Endometrial microvascular endothelial cells (primary cell): ENCODE measurements at regions not wholly inside any gene's neighbourhood (a gene's known extent, or its start where the extent isn't known, plus 50 kb on each side); places are given as distances from the start of the nearest gene placed in this dataset.

Experiments
- in situ Hi-C: cut with HindIII; loops from 2 replicates; pipeline ENCODE4 v1.10.0; 2017; ENCODE audit warnings: low sequenced_read_pairs, low pct_unique_long_range_greater_than_20kb; ENCODE audit errors: inconsistent ontology term

DNA sequence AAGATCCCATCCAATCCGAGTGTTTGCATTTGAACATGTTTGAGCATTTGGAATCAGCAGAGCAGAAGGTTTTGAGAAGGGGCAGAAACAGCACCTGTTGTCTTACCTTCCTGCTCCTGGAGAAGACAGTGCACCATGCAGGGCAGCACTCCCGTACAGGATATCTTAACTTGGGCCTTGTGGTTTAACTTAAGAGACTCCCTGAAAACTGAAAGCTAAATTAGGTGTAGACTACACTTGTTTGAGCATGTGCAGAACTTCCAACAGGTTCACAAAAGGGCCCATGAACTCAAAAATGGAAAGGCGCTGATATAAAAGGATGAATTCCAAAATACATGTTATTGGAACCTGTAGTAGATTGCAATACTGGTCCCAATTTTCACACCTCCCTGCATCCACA is 175.4 kb upstream of the PRICKLE2 start:
- in situ Hi-C loops, result no loop called here

DNA sequence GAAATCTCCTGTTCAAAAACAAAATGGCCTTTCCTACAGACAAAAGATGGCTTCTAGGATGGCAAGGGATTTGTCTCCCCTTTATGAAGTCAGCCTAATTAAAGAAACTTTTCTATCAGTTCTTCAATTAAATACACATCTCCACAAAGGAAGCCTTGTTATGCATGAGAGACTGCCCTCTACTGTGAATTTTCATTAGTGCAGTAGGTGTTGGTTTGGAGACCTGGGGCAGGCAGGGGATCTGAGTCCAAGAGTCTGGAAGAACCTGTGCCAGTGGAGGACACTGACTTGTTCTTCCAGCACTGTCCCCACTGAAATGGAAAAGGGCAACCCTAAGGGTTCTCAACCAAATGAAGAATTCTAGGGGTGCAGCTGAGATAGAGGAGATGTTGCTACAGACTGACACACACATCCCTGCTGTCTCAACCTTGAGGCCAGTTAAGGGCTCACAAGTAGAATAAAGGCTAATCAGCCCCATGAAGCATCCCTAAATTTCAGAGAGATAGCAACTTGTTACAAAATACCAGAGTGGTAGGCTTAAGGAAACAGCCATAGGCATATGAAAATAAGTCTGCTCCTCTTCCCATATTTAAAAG is 174.0 kb upstream of the PRICKLE2 start:
- in situ Hi-C loops, result no loop called here

DNA sequence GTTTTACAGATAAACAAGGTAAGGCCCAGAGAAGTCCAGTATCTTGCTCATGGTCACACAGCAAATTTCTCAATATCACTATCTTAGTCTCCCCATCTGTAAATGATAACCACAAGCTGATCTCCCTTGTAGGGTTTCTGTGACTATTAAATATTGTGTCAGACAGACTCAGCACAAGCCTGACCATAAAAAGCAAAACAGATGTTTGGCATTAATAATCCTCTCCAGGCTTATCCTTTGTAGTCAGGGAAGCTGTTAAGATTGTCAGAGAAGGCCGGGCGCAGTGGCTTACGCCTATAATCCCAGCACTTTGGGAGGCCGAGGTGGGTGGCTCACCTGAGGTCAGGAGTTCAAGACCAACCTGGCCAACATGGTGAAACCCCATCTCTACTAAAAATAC is 173.2 kb upstream of the PRICKLE2 start:
- in situ Hi-C loops, result no loop called here

DNA sequence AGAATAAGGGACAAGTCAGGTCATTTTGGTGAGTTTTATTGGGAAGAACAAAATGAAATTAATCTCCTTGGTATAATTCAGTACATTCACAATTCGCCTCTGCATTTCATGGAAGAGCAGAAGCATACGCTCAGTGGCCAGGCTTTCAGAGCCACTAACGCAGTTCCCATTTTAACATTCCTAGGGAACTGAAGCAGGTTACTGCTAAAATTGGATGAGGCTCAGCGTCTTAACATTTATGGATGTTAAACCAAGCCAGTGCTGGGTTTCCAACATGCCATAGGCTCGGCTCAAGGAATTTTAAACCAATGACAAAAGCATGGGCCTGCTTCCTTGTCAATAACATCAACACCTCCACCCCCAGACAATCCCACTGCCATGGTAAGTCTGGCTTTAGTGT is 172.7 kb upstream of the PRICKLE2 start:
- in situ Hi-C loops, result no loop called here

DNA sequence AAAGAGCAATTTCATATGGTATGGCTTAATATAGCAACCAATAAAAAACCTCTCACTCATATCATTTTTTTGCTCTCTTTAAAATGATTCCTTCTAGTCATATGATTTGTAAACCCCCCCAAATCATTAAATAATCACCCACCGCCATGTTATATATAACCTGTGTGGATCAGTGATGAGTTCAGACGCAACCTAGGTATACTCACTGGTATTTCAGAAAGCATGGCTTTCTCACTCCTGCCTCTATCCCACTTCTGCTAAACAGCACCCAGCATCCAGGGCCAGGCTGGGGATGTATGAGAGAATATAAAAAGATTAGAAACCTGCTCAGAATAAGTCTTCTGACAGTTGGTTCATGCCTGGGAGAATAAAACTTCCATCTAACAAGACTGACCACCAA is 172.3 kb upstream of the PRICKLE2 start:
- in situ Hi-C loops, result no loop called here

DNA sequence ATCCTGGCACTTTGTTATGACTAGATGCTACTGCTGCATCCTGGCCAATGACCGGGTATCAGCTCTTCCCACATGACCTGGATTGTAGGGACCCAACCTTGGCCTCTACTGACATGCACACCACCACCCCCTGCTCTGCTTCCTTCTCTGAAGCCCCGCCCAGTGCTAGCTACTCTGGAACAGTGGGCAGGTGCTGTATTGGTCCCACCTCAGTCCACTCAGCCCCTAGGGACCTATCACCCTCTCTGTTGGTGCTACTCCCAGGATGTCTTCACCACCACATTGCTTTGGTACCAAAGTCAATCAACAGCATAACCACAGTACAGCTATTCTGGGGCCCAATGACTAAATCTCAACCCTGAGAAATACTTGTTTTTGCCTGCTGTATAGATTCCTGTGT is 170.2 kb upstream of the PRICKLE2 start:
- in situ Hi-C loops, result no loop called here

DNA sequence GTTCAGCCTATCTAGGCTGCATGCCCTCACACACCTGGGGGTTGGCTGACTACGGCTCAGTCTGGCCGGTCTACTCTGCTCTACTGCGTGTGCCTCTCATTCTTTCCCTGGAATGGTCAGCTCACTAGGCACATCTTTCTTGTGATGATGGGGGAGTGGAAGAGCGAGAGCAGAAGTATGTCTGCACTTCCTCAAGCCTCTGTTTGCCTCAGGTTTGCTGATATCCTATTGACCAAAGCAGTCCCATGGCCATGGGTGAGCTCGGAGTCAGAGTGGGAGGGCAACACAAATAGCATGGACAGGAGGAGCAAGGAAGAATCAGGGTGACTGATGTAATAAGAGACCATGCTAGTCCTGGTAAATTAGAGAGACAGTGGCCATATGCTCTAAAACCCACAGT is 167.9 kb upstream of the PRICKLE2 start:
- in situ Hi-C loops, result no loop called here

DNA sequence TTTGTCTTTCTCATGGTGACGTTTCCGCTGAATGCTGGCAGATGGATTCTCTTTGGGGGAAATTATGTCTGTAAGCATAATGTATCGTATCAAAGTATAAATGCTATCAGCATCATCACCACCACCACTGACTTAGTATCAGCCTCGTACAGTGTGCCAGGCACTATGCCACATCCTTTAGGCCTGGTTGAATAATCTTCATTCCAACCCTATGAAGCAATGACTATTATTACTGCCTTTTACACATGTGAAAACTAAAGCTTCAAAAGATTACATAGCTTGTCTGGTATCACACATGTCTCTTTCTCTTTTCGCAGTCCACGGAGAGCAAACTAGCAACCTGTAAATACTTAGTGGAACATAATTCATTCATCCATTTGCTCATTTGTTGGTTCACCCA is 166.7 kb upstream of the PRICKLE2 start:
- in situ Hi-C loops, result no loop called here

DNA sequence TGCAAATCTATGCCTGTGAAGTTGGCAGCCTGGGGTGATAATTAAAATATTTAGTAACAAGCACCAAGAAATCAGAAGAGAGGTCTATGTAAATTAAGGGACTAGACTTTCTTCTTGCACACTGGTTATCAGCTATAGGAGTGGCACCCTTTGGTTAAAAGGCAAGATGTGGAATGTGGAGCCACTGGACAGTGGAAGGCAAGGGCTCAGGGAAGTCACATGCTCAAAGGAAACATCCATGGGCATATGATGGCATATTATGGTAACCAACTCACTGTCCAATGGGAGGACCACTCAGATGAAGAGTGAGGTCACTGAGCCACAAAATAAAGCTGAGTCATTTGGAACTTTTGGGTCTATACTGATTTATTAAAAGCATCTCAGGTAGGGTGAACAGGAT is 165.6 kb upstream of the PRICKLE2 start:
- in situ Hi-C loops, result no loop called here

DNA sequence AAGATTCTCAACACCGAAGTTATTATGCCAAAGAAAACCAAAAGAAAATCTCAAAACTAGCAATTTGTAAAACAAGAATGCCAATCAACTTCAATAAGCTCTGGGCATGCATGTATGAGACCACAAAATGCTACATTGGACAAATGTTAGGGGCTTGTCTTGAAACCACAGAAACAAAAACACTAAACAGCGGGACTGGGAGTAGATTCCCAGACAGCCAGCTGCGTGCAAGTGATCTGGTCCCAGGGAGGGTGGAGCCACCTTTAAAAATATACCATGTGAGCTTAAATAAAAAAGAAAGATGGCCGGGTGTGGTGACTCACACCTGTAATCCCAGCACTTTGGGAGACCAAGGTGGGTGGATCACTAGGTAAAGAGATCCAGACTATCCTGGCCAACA is 163.6 kb upstream of the PRICKLE2 start:
- in situ Hi-C loops, result no loop called here

DNA sequence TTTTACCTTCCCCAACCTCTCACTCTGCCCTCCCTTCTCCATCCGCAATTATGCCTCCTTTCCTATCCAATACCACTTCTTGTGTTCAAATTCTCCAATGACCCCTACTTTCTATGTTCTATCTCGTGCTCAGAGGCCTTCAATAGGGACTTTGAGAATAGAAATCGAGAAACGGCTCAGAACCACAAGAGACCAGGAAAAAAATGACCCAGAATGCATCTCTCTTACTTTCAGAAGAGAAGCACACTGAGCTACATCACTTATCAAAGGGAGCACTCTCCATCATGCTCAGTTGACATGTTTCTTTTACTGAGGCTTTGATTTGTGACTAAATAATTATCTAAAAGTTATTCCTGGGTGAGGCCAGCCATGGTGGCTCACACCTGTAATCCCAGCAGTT is 162.4 kb upstream of the PRICKLE2 start:
- in situ Hi-C loops, result no loop called here

DNA sequence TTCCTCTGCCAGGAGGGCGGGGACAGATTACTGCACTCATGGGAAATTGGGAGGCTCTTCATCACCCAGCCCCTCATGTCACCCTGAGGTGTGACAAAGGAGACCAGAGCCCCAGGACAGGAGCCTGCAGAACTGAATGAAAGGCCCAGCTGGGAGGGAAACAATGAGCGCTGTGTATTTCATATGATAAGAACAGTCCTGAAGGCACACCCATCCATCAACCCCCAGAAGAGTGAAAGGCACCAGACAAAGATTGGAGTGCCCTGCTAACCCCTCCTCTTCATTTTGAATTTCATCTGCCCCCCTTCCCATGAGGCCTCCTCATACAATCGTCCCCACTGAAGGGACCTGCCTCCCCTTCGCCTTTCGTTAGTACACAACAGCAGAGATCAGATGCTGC is 160.0 kb upstream of the PRICKLE2 start:
- in situ Hi-C loops, result no loop called here

DNA sequence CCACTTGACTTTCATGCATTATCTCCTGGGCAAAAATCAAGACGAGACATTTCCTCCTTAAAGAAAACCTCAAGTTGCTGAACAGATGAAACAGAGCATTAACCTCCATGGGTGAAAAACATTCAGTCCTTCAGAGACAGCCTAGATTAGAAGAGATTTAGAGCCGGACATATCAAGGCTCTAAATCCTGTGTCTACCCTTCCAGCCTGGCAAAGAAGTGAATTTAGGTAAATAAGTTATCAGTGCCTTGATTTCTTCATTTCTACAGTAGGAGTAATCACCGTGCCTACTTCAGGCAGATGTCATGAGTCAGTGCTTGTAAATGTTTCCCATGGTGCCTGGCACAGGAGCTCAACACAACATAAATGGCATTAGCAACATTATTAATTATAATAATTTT is 159.3 kb upstream of the PRICKLE2 start:
- in situ Hi-C loops, result no loop called here

DNA sequence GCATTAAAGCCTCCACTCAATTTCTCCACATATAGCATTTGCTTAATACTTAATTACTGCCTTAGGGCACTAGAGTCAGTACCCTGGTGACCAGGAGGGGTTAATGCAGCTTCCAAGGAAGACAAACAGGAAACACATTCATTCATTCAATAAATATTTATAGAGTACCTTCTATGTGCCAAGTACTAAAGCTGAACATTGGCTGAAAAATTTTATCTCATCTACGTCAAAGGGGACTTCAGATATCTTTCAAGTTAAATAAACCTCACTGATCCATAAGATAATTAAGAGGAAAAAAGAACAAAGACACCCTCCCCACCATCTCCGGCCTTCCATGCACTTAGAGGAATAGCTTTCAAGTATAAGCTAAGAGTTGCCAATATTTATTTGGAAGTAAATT is 156.9 kb upstream of the PRICKLE2 start:
- in situ Hi-C loops, result no loop called here

DNA sequence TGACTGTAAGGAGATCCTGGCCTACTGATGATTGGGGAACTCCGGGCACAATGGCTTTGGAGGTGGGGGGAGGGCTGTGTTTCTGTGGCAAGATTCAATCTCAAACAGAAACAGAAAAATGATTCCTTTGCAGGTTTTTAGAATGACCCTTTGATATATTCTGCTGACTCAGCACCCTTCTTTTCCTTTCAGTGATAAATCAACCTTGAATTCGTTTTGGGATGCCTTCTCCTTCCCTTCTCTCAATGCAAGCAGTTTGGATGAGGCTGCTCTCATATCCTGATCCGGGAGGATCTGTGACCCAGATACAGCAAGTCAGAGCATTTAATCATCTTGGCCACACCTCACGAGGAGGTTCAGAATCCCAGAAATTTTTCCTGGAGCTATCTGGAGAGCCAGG is 156.1 kb upstream of the PRICKLE2 start:
- in situ Hi-C loops, result no loop called here

DNA sequence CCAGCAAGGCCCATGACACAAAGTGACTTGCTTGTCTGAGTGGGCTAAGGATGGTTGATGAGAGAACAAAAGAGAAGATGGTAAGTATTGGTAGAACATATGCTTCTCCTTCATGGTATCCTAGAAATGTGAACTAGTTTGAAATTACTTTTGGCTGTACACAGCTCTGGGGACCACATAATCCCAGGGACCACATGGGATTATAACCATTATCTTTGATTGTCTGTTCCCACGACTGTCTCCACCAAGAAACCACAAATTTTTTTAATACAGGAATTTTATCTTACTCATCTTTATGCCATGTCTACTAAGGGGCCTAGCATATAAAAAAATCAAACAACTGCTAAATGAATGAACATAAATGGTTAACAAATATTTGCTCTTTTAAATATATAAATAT is 155.3 kb upstream of the PRICKLE2 start:
- in situ Hi-C loops, result no loop called here

DNA sequence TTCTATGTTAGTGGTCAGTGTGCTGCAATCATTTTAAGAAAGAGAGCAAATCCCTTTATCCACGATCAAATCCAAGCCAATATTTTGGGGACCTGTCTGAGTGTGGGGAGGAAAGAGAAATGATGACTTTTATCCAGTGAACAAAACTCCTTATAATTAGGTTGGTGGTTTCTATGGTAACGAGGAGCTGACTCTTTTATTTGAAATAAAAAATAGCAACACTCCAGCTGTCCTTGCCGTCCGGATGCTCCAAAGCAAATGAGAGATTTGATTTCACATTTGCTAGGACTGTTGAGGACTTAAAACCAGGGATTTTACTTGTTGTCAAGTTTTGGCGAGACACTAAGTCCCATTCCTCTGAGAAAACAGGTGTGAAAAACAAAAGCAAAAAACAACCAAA is 154.0 kb upstream of the PRICKLE2 start:
- in situ Hi-C loops, result no loop called here

DNA sequence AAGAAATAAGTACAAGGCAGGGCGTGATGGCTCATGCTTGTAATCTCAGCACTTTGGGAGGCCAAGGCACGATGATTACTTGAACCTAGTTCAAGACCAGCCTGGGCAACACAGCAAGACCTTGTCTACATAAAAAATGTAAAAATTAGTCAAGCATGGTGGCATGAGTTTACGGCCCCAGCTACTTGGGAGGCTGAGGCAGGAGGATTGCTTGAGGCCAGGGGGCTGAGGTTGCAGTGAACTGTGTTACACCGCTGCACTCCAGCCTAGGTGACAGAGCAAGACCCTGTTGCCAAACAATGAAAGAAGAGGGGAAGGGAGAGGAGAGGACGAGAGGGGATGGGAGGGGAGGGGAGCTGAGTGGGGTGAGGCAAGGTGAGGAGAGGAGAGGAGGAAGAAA is 152.7 kb upstream of the PRICKLE2 start:
- in situ Hi-C loops, result no loop called here

DNA sequence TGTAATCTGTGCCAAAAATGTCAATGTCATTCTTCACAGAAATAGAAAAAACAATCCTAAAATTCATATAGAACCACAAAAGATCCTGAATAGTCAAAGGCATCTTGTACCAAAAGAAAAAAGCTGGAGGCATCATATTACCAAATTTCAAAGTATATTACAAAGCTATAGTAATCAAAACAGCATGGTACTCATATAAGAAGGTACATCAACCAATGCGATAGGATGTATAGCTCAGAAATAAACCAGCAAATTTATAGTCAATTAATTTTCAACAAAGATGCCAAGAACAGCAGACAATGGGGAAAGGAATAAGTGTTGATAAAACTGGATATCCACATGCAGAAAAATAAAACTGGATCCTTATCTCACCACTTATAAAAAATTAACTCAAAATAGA is 150.5 kb upstream of the PRICKLE2 start:
- in situ Hi-C loops, result no loop called here

DNA sequence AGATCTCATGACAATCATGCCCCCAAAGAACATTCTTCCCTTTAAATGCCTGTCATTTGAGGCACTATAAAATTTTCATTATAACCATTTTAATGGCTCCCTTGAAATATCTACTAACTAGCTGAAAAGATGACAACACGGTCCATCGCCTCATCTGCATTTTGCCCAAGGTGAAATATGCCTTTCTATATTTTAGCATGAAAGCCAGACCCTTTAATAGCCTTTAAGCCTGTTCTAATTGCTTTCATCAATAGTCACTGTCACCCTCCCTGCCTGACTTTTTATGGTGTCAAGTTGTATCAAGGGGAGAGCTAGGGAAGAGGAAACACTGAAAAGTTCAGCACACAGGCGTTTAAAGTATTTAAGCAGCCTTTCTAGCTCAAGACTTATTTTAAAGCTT is 144.1 kb upstream of the PRICKLE2 start:
- in situ Hi-C loops, result loop anchor here (25.0 kb wide), 1 partner anchor 157 kb away; no protein-coding TSS in a partner anchor

DNA sequence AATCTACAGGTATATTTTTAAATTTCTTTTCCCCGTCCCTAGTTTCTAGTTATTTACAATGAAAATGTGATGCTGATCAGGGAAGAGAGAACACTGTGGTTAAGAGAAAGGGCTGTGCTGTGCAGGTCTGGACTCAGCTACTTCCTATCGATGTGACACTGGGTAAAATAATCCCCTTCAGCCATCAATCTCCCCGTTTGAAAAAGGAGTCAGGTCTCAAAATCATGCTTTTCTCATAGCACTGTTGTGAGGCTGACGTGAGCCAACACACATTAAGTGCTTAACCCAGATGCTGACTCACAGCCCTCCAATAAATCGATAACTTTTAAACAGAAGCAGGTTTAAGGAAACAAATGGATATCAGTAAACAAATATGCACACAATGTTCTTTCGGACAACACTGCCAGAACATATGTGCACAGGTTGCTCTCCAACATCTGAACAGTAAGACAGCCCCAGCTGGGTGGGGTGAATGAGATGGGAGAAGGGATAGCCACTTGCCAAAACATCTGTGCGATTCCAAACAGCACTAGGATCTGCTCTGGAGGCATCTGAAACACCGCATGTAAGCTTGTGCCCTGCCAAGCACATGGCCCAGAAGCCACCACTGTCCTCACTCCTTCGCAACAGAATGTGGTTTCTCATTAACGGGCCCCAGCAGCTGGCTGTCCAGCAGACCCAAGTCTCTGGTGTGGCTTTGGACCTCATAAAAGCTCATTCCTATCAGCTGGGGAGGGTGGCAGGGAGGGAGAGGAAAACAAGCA is 143.2 kb upstream of the PRICKLE2 start:
- in situ Hi-C loops, result loop anchor here (25.0 kb wide), 1 partner anchor 156 kb away; no protein-coding TSS in a partner anchor
